H1 (cell line): ENCODE measurements at regions not wholly inside any gene's neighbourhood (a gene's known extent, or its start where the extent isn't known, plus 50 kb on each side); places are given as distances from the start of the nearest gene placed in this dataset.

Experiments used
- CTCF ChIA-PET: fragments of 300-600 bp; sonication (Branson Sonifier 250); formaldehyde crosslinking; loops from one replicate; lab custom pipeline; 2021; ENCODE audit not compliant: partially characterized antibody; lab: Charles Lee
- POLR2A ChIA-PET: fragments of 300-600 bp; sonication (Branson Sonifier 250); formaldehyde crosslinking; loops from one replicate; lab custom pipeline; 2021; ENCODE audit warnings: inconsistent platforms; ENCODE audit not compliant: partially characterized antibody; lab: Charles Lee
- DNase-seq, 2 experiments: peaks; one replicate each; pipeline versions ENCODE4 v3.0.0 to v3.0.0-alpha.2; 2010 to 2022; ENCODE audit warnings: low spot score in 2 of 2, low read depth in 1 of 2, mixed read lengths in 1 of 2
- FAIRE-seq: peaks from 2 replicates; lab custom pipeline; 2011; peaks lifted over from hg19 to GRCh38; lab: Jason Lieb, UNC
- H2AFZ ChIP-seq: 2 replicates; pipeline ENCODE4 v1.8.1; 2012; ENCODE audit warnings: low read length, inconsistent platforms
- H2AK5ac ChIP-seq: 2 replicates; pipeline ENCODE4 v1.6.1; 2013; ENCODE audit warnings: low read depth, low read length
- H2BK120ac ChIP-seq: replicated peaks from 2 replicates; pipeline ENCODE3; 2013; ENCODE audit warnings: low read depth, low read length, inconsistent platforms
- H2BK12ac ChIP-seq: 2 replicates; pipeline ENCODE4 v1.6.1; 2013; ENCODE audit warnings: low read depth, low read length
- H2BK15ac ChIP-seq: 2 replicates; pipeline ENCODE4 v1.6.1; 2013; ENCODE audit warnings: low read length
- H2BK20ac ChIP-seq: 2 replicates; pipeline ENCODE4 v1.6.1; 2013; ENCODE audit warnings: low read length
- H2BK5ac ChIP-seq: 2 replicates; pipeline ENCODE4 v1.6.1; 2013; ENCODE audit warnings: low read depth, low read length
- H3K14ac ChIP-seq: 2 replicates; pipeline ENCODE4 v1.6.1; 2013; ENCODE audit warnings: inconsistent platforms; ENCODE audit not compliant: insufficient read length
- H3K18ac ChIP-seq: 2 replicates; pipeline ENCODE4 v1.6.1; 2013; ENCODE audit warnings: low read length; ENCODE audit errors: extremely low read depth
- H3K23ac ChIP-seq: 2 replicates; pipeline ENCODE4 v1.6.1; 2013; ENCODE audit warnings: inconsistent platforms; ENCODE audit not compliant: insufficient read length
- H3K23me2 ChIP-seq: 2 replicates; pipeline ENCODE4 v1.6.1; 2013; ENCODE audit warnings: low read depth, low read length
- H3K27ac ChIP-seq: 2 replicates; pipeline ENCODE4 v1.6.1; 2011; ENCODE audit warnings: low read depth, low read length, inconsistent platforms
- H3K27me3 ChIP-seq, 4 experiments: replicated peaks in 1 of 4; 1 replicate in 1 of 4; 2 replicates in 3 of 4; pipeline versions ENCODE4 v1.6.1 to v1.8.1; 2011 to 2013; ENCODE audit warnings: low read length in 3 of 4, mild to moderate bottlenecking in 3 of 4, inconsistent platforms in 2 of 4, mixed read lengths in 2 of 4, moderate library complexity in 1 of 4; ENCODE audit not compliant: control insufficient read depth in 3 of 4, insufficient read depth in 3 of 4; ENCODE audit errors: extremely low read depth in 1 of 4
- H3K36me3 ChIP-seq, 4 experiments: 2 replicates each; pipeline versions ENCODE4 v1.6.1 to v1.8.1; 2011 to 2013; ENCODE audit warnings: mild to moderate bottlenecking in 4 of 4, low read length in 3 of 4, moderate library complexity in 2 of 4, control low read depth in 1 of 4, inconsistent platforms in 1 of 4; ENCODE audit not compliant: insufficient read depth in 4 of 4, control insufficient read depth in 2 of 4
- H3K4ac ChIP-seq: replicated peaks from 2 replicates; pipeline ENCODE3; 2013; ENCODE audit warnings: low read length, low read depth, mixed read lengths, inconsistent platforms; ENCODE audit not compliant: insufficient read length
- H3K4me1 ChIP-seq, 4 experiments: replicated peaks in 1 of 4; 1 replicate in 1 of 4; 2 replicates in 3 of 4; pipeline versions ENCODE4 v1.6.1 to v1.8.1; 2011 to 2013; ENCODE audit warnings: low read length in 3 of 4, inconsistent platforms in 2 of 4, mixed read lengths in 1 of 4; ENCODE audit not compliant: insufficient read depth in 4 of 4, control insufficient read depth in 3 of 4
- H3K4me2 ChIP-seq, 2 experiments: 2 replicates each; pipeline versions ENCODE4 v1.6.1 to v1.8.1; 2011 to 2013; ENCODE audit warnings: low read depth in 2 of 2, low read length in 2 of 2, control low read depth in 1 of 2, inconsistent platforms in 1 of 2, mild to moderate bottlenecking in 1 of 2; ENCODE audit not compliant: insufficient read depth in 1 of 2
- H3K4me3 ChIP-seq, 4 experiments: fragments of 200-600, 300-600 bp in 1 of 4; sonication (generic), shearing (Covaris generic), sonication (Bioruptor Twin) in 1 of 4; 2 replicates each; pipeline versions ENCODE4 v1.5.1 to v1.8.1; 2011 to 2016; ENCODE audit warnings: low read length in 4 of 4, low read depth in 3 of 4, control low read depth in 2 of 4, inconsistent platforms in 2 of 4, mild to moderate bottlenecking in 2 of 4, mixed read lengths in 1 of 4, moderate library complexity in 1 of 4; ENCODE audit not compliant: insufficient read depth in 2 of 4; ENCODE audit errors: extremely low read depth in 1 of 4
- H3K56ac ChIP-seq: replicated peaks from 2 replicates; pipeline ENCODE3; 2013; ENCODE audit warnings: low read depth, mild to moderate bottlenecking, mixed read lengths, low read length, inconsistent platforms; ENCODE audit not compliant: insufficient read length
- H3K79me1 ChIP-seq: 2 replicates; pipeline ENCODE4 v1.6.1; 2013; ENCODE audit warnings: low read depth, low read length, control low read depth
- H3K79me2 ChIP-seq, 2 experiments: 2 replicates each; pipeline versions ENCODE4 v1.6.1 to v1.8.1; 2012 to 2013; ENCODE audit warnings: low read length in 2 of 2, mild to moderate bottlenecking in 2 of 2, inconsistent platforms in 1 of 2; ENCODE audit not compliant: insufficient read depth in 2 of 2, control insufficient read depth in 1 of 2
- H3K9ac ChIP-seq, 4 experiments: replicated peaks in 1 of 4; 1 replicate in 1 of 4; 2 replicates in 3 of 4; pipeline versions ENCODE4 v1.6.1 to v1.8.1; 2011 to 2013; ENCODE audit warnings: low read depth in 3 of 4, low read length in 3 of 4, control low read depth in 2 of 4, mild to moderate bottlenecking in 2 of 4, moderate library complexity in 2 of 4, inconsistent platforms in 1 of 4; ENCODE audit errors: extremely low read depth in 1 of 4
- H3K9me3 ChIP-seq, 2 experiments: 2 replicates each; pipeline versions ENCODE4 v1.6.1 to v1.8.1; 2012 to 2013; ENCODE audit warnings: mild to moderate bottlenecking in 2 of 2, moderate library complexity in 2 of 2, control low read depth in 1 of 2, inconsistent platforms in 1 of 2, low read depth in 1 of 2, low read length in 1 of 2, mixed read lengths in 1 of 2; ENCODE audit not compliant: insufficient read depth in 2 of 2
- H4K20me1 ChIP-seq, 2 experiments: replicated peaks in 1 of 2; 2 replicates each; pipeline versions ENCODE3 to v1.8.1; 2011 to 2013; ENCODE audit warnings: inconsistent platforms in 2 of 2, low read length in 2 of 2, mild to moderate bottlenecking in 1 of 2; ENCODE audit not compliant: insufficient read depth in 2 of 2, control insufficient read depth in 1 of 2
- H4K5ac ChIP-seq: 2 replicates; pipeline ENCODE4 v1.6.1; 2013; ENCODE audit warnings: low read length, low read depth, mixed read lengths, inconsistent platforms; ENCODE audit not compliant: insufficient read length
- H4K8ac ChIP-seq: 2 replicates; pipeline ENCODE4 v1.8.0; 2013; ENCODE audit warnings: mild to moderate bottlenecking, moderate library complexity, low read length, inconsistent platforms; ENCODE audit not compliant: insufficient read depth; ENCODE audit errors: extremely low read depth
- H4K91ac ChIP-seq: replicated peaks from 2 replicates; pipeline ENCODE3; 2013; ENCODE audit warnings: low read length, mixed read lengths, inconsistent platforms; ENCODE audit not compliant: insufficient read length
- NANOG ChIP-seq: IDR thresholded peaks from 2 replicates; pipeline ENCODE4 v1.6.1; 2011; ENCODE audit warnings: low read length, low read depth, mild to moderate bottlenecking, inconsistent platforms; ENCODE audit not compliant: insufficient read depth, poor library complexity, severe bottlenecking
- POU5F1 ChIP-seq: IDR thresholded peaks from 2 replicates; pipeline ENCODE4 v1.6.1; 2011; ENCODE audit warnings: low read depth, mild to moderate bottlenecking, low read length, moderate library complexity
- SAP30 ChIP-seq: fragments of 300-600 bp; sonication (generic); IDR thresholded peaks from 2 replicates; pipeline ENCODE4 v1.7.1; 2012; ENCODE audit warnings: low read length, moderate library complexity, mild to moderate bottlenecking, inconsistent platforms; ENCODE audit not compliant: insufficient read depth, insufficient replicate concordance
- SP1 ChIP-seq: IDR thresholded peaks from 2 replicates; pipeline ENCODE4 v1.6.1; 2011; ENCODE audit warnings: low read depth, low read length
- SUZ12 ChIP-seq: fragments of 200-600 bp; sonication (generic); IDR thresholded peaks from 2 replicates; pipeline ENCODE4 v1.6.1; 2012; ENCODE audit warnings: mild to moderate bottlenecking, inconsistent platforms, low read length, moderate library complexity, mixed read lengths
- WGBS, 2 experiments: shearing (Covaris generic) in 1 of 2; methylation state at CpG; one replicate each; pipeline versions ENCODE4 v1.1.6 to v1.1.7; 2013 to 2015; ENCODE audit warnings: low lambda C conversion rate in 2 of 2, mixed read lengths in 2 of 2, inconsistent platforms in 1 of 2, low coverage in 1 of 2, missing lambda C conversion rate in 1 of 2; ENCODE audit not compliant: insufficient replicate concordance in 2 of 2, insufficient coverage in 1 of 2, insufficient read length in 1 of 2; ENCODE audit errors: extremely low coverage in 1 of 2, missing lambda C conversion rate in 1 of 2; 5-methylcytosine and 5-hydroxymethylcytosine counted together

GRCh38 chr16:26969589-26970231, 97.0 kb upstream of the C16orf82 start:
- Histone ChIP-seq H3K36me3 (no peaks in the 10 kb centered on the region), H4K20me1 (no peaks in the 10 kb centered on the region), H2BK20ac (no peak overlapping the region), H3K56ac (no peak overlapping the region), H2AK5ac (no peak overlapping the region), H3K79me2 (no peaks in the 10 kb centered on the region), H2BK12ac (no peak overlapping the region), H4K8ac (no peak overlapping the region), H2AFZ (no peak overlapping the region), H3K27ac (no peak overlapping the region), H3K9ac (no peak overlapping the region), H2BK15ac (no peak overlapping the region), H2BK120ac (no peak overlapping the region), H3K18ac (no peak overlapping the region), H3K27me3 (no peaks in the 10 kb centered on the region), H4K91ac (no peak overlapping the region), H2BK5ac (no peak overlapping the region), H3K23me2 (no peaks in the 10 kb centered on the region), H3K4me2 (no peak overlapping the region), H3K79me1 (no peaks in the 10 kb centered on the region), H3K23ac (no peak overlapping the region), H3K14ac (no peak overlapping the region), H3K4me1 (no peaks in the 10 kb centered on the region), H4K5ac (no peak overlapping the region), H3K9me3 (no peaks in the 10 kb centered on the region), H3K4ac (no peak overlapping the region), H3K4me3 (no peak overlapping the region)
- ChIA-PET CTCF (interaction anchor here (2.3 kb wide), 1 partner anchor 12 kb away, joined by 6 read pairs; no protein-coding TSS in a partner anchor), POLR2A (no interaction called here)
- no peak for TF ChIP-seq POU5F1
- TF ChIP-seq NANOG: no peak
- no peak for TF ChIP-seq SUZ12
- no peak for TF ChIP-seq SP1
- TF ChIP-seq SAP30: no peak
- DNase-seq (no peak), FAIRE-seq (no peak)
- WGBS, 2 experiments: 94% methylated on average over 6 of the region's 6 CpGs; no CpG with 5 or more reads in 1 of the 2 experiments
